ENCODE measurements at regions not wholly inside any gene's neighbourhood (a gene's known extent, or its start where the extent isn't known, plus 50 kb on each side); places are given as distances from the start of the nearest gene placed in this dataset.

DNA sequence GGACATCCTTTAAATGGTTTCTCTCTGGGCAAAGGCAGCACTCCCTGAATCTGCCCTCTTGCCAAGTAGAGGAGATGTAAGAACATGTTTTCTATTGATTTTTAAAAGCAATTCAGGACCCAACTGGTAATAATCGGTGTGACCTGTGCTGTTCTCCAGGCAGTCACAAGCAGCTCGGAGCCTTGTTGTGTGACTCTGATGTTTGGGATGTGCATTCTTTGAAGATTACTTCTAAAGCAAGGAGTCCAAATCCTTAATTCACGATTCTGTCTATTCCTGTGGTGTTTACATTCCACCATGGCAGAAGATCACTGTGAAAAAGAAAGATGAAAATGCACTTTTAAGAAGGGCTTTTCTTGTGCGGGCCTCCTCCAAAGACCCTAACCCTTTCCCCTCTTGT, 122.3 kb upstream of the ZNF536 start:
- CTCF ChIA-PET = no interaction called here
- no TSS peak for BruUV-seq (replicated peaks)
- H3K36me3 ChIP-seq (ENCODE audit: low read depth) = no peaks in the 10 kb centered on the region
- H2AFZ ChIP-seq = no peak overlapping the region
- no peaks in the 10 kb centered on the region for H3K4me1 ChIP-seq (replicated peaks; ENCODE audit: insufficient read depth)
- H3K9me3 ChIP-seq (ENCODE audit: insufficient read depth, low read depth) = no peaks in the 10 kb centered on the region
- H3F3A ChIP-seq (ENCODE audit: insufficient read depth, low read depth) = no peaks in the 10 kb centered on the region
- no peak overlapping the region for H3K4me3 ChIP-seq
- intact Hi-C loops (cut with micrococcal nuclease; ENCODE audit: unreplicated experiment) = no loop called here
- no peak overlapping the region for H3K27ac ChIP-seq
- H3K27me3 ChIP-seq (ENCODE audit: insufficient read depth, low read depth) = peaks cover 83% of the 10 kb centered on the region
- TF ChIP-seq, protein P1, sequence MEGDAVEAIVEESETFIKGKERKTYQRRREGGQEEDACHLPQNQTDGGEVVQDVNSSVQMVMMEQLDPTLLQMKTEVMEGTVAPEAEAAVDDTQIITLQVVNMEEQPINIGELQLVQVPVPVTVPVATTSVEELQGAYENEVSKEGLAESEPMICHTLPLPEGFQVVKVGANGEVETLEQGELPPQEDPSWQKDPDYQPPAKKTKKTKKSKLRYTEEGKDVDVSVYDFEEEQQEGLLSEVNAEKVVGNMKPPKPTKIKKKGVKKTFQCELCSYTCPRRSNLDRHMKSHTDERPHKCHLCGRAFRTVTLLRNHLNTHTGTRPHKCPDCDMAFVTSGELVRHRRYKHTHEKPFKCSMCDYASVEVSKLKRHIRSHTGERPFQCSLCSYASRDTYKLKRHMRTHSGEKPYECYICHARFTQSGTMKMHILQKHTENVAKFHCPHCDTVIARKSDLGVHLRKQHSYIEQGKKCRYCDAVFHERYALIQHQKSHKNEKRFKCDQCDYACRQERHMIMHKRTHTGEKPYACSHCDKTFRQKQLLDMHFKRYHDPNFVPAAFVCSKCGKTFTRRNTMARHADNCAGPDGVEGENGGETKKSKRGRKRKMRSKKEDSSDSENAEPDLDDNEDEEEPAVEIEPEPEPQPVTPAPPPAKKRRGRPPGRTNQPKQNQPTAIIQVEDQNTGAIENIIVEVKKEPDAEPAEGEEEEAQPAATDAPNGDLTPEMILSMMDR (conservative IDR thresholded peaks at IDR 0.05) = no peak
- no peak for TF ChIP-seq EZH2 (IDR thresholded peaks at IDR 0.05; ENCODE audit: low read depth)
- DNase-seq = no peak
- POLR2A ChIA-PET (ENCODE audit: unreplicated experiment) = no interaction called here
- H3K9me2 ChIP-seq (ENCODE audit: insufficient read depth) = no peaks in the 10 kb centered on the region
- H3K79me2 ChIP-seq (ENCODE audit: low read depth) = no peaks in the 10 kb centered on the region
- no peak overlapping the region for H3K4me2 ChIP-seq
- no peaks in the 10 kb centered on the region for H4K20me1 ChIP-seq (ENCODE audit: insufficient read depth)

DNA sequence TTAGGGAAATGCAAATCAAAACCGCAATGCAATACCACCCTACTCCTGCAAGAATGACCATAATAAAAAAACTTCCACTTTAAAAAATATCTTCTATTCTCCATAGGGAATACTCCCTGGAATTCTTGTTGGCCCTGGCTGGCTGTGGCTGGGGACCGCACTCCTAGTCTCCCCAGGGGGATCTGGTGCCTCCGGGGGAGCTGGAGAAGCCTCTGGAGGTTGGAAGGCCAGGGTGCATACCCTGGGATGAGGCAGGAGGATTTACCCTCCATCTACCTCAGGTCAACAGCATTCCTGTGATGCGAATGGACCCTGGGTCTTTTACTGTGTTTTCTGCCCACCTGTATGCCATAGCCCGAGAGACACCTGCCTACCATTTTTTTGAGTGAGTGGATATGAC, 120.0 kb upstream of the ZNF536 start:
- Histone ChIP-seq H3K4me2 (no peak overlapping the region), H3K9me3 (ENCODE audit: insufficient read depth, low read depth) (no peaks in the 10 kb centered on the region), H2AFZ (no peak overlapping the region), H3F3A (ENCODE audit: insufficient read depth, low read depth) (no peaks in the 10 kb centered on the region), H3K36me3 (ENCODE audit: low read depth) (no peaks in the 10 kb centered on the region), H3K4me3 (no peak overlapping the region), H3K27ac (no peak overlapping the region), H3K9me2 (ENCODE audit: insufficient read depth) (no peaks in the 10 kb centered on the region), H3K27me3 (ENCODE audit: insufficient read depth, low read depth) (peaks cover 83% of the 10 kb centered on the region), H3K79me2 (ENCODE audit: low read depth) (no peaks in the 10 kb centered on the region), H3K4me1 (replicated peaks; ENCODE audit: insufficient read depth) (no peaks in the 10 kb centered on the region), H4K20me1 (ENCODE audit: insufficient read depth) (no peaks in the 10 kb centered on the region)
- DNase-seq = no peak
- CTCF ChIA-PET = no interaction called here
- intact Hi-C loops (cut with micrococcal nuclease; ENCODE audit: unreplicated experiment) = no loop called here
- TF ChIP-seq, protein P1 (conservative IDR thresholded peaks at IDR 0.05) = no peak
- TF ChIP-seq EZH2 (IDR thresholded peaks at IDR 0.05; ENCODE audit: low read depth) = no peak
- BruUV-seq (replicated peaks) = no TSS peak
- POLR2A ChIA-PET (ENCODE audit: unreplicated experiment) = no interaction called here

DNA sequence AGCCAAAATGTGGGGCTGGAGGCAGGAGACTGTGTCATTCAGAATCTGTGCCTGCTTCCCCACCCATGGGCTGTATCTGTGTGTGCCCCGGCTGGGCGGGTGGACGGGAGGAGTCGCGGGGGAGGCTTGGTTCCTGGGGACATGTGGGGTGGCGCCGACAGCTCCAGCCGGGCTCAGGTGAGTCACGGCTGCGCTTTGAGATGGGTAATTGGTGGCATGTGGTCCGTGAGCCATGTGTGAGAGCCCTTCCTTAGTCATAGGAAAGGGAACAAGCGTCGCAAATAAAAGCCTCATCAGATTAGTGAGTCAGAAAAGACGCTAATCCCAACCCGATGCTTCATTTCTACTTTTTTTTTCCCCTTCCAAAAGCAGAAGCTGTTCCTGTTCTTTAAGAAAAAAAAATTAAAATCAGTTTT, 118.6 kb upstream of the ZNF536 start:
- no peak; the same call in 1 of the 2 replicates for TF ChIP-seq EZH2 (IDR thresholded peaks at IDR 0.05; ENCODE audit: low read depth)
- BruUV-seq (replicated peaks) = no TSS peak
- intact Hi-C loops (cut with micrococcal nuclease; ENCODE audit: unreplicated experiment) = no loop called here
- no peaks in the 10 kb centered on the region for H3K9me3 ChIP-seq (ENCODE audit: insufficient read depth, low read depth)
- H3K27me3 ChIP-seq (ENCODE audit: insufficient read depth, low read depth) = peaks cover 86% of the 10 kb centered on the region
- H3F3A ChIP-seq (ENCODE audit: insufficient read depth, low read depth) = no peaks in the 10 kb centered on the region
- no peaks in the 10 kb centered on the region for H3K4me1 ChIP-seq (replicated peaks; ENCODE audit: insufficient read depth)
- DNase-seq = no peak
- no peak overlapping the region for H2AFZ ChIP-seq
- H3K4me3 ChIP-seq = no peak overlapping the region
- H3K79me2 ChIP-seq (ENCODE audit: low read depth) = no peaks in the 10 kb centered on the region
- ChIA-PET CTCF (no interaction called here), POLR2A (ENCODE audit: unreplicated experiment) (no interaction called here)
- H3K36me3 ChIP-seq (ENCODE audit: low read depth) = no peaks in the 10 kb centered on the region
- H3K9me2 ChIP-seq (ENCODE audit: insufficient read depth) = no peaks in the 10 kb centered on the region
- no peaks in the 10 kb centered on the region for H4K20me1 ChIP-seq (ENCODE audit: insufficient read depth)
- no peak overlapping the region for H3K4me2 ChIP-seq
- H3K27ac ChIP-seq = no peak overlapping the region

DNA sequence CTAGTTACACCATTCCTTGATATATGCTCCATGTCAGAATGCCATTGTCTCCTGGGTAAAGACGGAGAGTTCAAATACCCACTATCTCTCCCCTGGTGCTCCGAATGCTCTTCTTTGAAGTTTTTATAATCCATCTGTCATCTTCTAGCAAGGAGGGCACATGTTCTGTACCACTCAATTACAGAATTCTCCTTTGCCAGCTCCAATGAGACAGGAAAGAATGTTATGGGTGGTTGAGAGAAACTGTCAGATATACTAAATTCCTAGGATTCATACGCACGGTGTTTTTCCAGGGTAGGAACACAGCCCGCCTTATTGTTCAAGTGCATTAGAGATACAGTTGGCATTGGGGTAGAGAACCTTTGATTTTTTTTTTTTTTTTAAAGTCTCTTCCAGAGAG, 118.0 kb upstream of the ZNF536 start:
- ChIA-PET CTCF (no interaction called here), POLR2A (ENCODE audit: unreplicated experiment) (no interaction called here)
- Histone ChIP-seq H3K4me3 (no peak overlapping the region), H3K27ac (no peak overlapping the region), H3K9me3 (ENCODE audit: insufficient read depth, low read depth) (no peaks in the 10 kb centered on the region), H2AFZ (no peak overlapping the region), H3K4me2 (no peak overlapping the region), H4K20me1 (ENCODE audit: insufficient read depth) (no peaks in the 10 kb centered on the region), H3K4me1 (replicated peaks; ENCODE audit: insufficient read depth) (no peaks in the 10 kb centered on the region), H3F3A (ENCODE audit: insufficient read depth, low read depth) (no peaks in the 10 kb centered on the region), H3K36me3 (ENCODE audit: low read depth) (no peaks in the 10 kb centered on the region), H3K27me3 (ENCODE audit: insufficient read depth, low read depth) (peaks cover 89% of the 10 kb centered on the region), H3K9me2 (ENCODE audit: insufficient read depth) (no peaks in the 10 kb centered on the region), H3K79me2 (ENCODE audit: low read depth) (no peaks in the 10 kb centered on the region)
- intact Hi-C loops (cut with micrococcal nuclease; ENCODE audit: unreplicated experiment) = no loop called here
- DNase-seq = no peak
- BruUV-seq (replicated peaks) = no TSS peak
- TF ChIP-seq, protein P1 (conservative IDR thresholded peaks at IDR 0.05) = no peak
- no peak for TF ChIP-seq EZH2 (IDR thresholded peaks at IDR 0.05; ENCODE audit: low read depth)
